Activated T-helper 17 cell treated with anti-CD3 and anti-CD28 coated beads, Interleukin-2, amount 50 U/mL, for 72 hours (primary cell): ENCODE measurements at regions not wholly inside any gene's neighbourhood (a gene's known extent, or its start where the extent isn't known, plus 50 kb on each side); places are given as distances from the start of the nearest gene placed in this dataset.

Experiments
- ATAC-seq: fragments of 150-1000 bp; cut with Tn5 transposase; replicated peaks from 2 replicates; pipeline ENCODE4 v1.10.0; 2021; ENCODE audit warnings: mild to moderate bottlenecking, moderate library complexity
- H3K27ac Mint-ChIP-seq: one replicate; pipeline ENCODE4 v1.8.0; 2022; ENCODE audit warnings: mixed read lengths
- H3K27me3 Mint-ChIP-seq: one replicate; pipeline ENCODE4 v1.8.0; 2022; ENCODE audit warnings: mixed read lengths
- H3K36me3 Mint-ChIP-seq: one replicate; pipeline ENCODE4 v1.8.0; 2022; ENCODE audit warnings: low read depth, mild to moderate bottlenecking, mixed read lengths
- H3K4me1 Mint-ChIP-seq: one replicate; pipeline ENCODE4 v1.8.0; 2022; ENCODE audit warnings: mixed read lengths
- H3K4me3 Mint-ChIP-seq: one replicate; pipeline ENCODE4 v1.8.0; 2022; ENCODE audit warnings: mild to moderate bottlenecking, mixed read lengths
- H3K9me3 Mint-ChIP-seq: one replicate; pipeline ENCODE4 v1.8.0; 2022; ENCODE audit warnings: mixed read lengths

- Mint-ChIP-seq H3K4me1 (no peaks in the 10 kb centered on the region), H3K4me3 (no peak overlapping the region), H3K9me3 (no peaks in the 10 kb centered on the region), H3K36me3 (no peaks in the 10 kb centered on the region), H3K27ac (no peak overlapping the region), H3K27me3 (peaks cover 3% of the 10 kb centered on the region)
- no peak for ATAC-seq
Observed at GRCh38 chr1:56197946-56198345, 381.4 kb downstream of the PLPP3 start.

- H3K27ac Mint-ChIP-seq: no peak overlapping the region
- peaks cover 2% of the 10 kb centered on the region for H3K27me3 Mint-ChIP-seq
- no peaks in the 10 kb centered on the region for H3K4me1 Mint-ChIP-seq
- ATAC-seq: no peak
- H3K9me3 Mint-ChIP-seq: no peaks in the 10 kb centered on the region
- H3K4me3 Mint-ChIP-seq: no peak overlapping the region
- no peaks in the 10 kb centered on the region for H3K36me3 Mint-ChIP-seq
Observed at GRCh38 chr1:56196839-56197238, 382.5 kb downstream of the PLPP3 start.

- H3K27ac Mint-ChIP-seq: no peak overlapping the region
- H3K36me3 Mint-ChIP-seq: no peaks in the 10 kb centered on the region
- H3K4me1 Mint-ChIP-seq: no peaks in the 10 kb centered on the region
- no peaks in the 10 kb centered on the region for H3K9me3 Mint-ChIP-seq
- no peak for ATAC-seq
- H3K27me3 Mint-ChIP-seq: peaks cover 8% of the 10 kb centered on the region
- H3K4me3 Mint-ChIP-seq: no peak overlapping the region
Observed at GRCh38 chr1:56194701-56195300, 384.6 kb downstream of the PLPP3 start.

DNA sequence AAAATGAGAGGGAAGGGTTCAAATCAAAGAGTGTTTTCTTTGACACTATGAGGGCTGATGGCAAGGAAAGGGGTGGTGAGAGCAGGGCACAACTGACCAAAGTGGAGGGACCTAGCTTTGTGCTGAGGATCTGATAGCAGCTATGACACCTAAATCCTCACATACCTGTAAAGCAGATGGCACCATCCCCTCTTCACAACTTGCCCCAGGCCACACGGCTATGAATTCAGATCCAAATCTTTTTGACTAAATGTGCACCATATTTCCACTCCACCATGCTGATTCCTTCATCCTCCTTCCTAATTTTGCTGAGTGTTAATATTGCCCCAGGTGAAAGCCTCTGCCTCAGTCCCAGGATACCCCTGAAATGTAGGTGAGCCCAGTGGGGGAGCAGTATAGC, 385.7 kb downstream of the PLPP3 start:
- no peaks in the 10 kb centered on the region for H3K36me3 Mint-ChIP-seq
- no peaks in the 10 kb centered on the region for H3K9me3 Mint-ChIP-seq
- no peaks in the 10 kb centered on the region for H3K4me1 Mint-ChIP-seq
- no peak overlapping the region for H3K27ac Mint-ChIP-seq
- peaks cover 8% of the 10 kb centered on the region for H3K27me3 Mint-ChIP-seq
- no peak overlapping the region for H3K4me3 Mint-ChIP-seq
- no peak for ATAC-seq

DNA sequence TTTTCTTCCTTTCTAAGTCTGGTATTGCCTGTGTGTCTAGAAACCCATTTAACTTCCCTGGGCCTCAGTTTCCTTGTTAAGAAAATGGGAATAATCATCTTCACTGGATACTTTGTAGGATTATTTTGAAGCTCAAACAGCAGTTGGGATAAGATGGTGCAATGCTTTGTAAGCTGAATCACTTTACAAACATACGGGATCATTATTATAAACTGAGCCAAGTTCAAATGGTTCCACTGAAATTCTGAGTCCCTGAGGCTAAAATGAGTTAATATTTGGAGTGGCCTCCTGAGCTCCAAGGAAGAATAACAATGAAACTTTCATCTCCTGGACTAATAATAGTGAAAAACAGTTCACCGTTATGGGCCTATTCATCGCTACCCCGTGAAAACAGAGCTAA, 388.0 kb downstream of the PLPP3 start:
- no peak for ATAC-seq
- H3K4me1 Mint-ChIP-seq: no peaks in the 10 kb centered on the region
- no peak overlapping the region for H3K4me3 Mint-ChIP-seq
- no peak overlapping the region for H3K27ac Mint-ChIP-seq
- H3K36me3 Mint-ChIP-seq: no peaks in the 10 kb centered on the region
- peaks cover 8% of the 10 kb centered on the region for H3K27me3 Mint-ChIP-seq
- H3K9me3 Mint-ChIP-seq: no peaks in the 10 kb centered on the region

GRCh38 chr1:56190806-56191365, 388.5 kb downstream of the PLPP3 start:
- no peaks in the 10 kb centered on the region for H3K36me3 Mint-ChIP-seq
- no peak for ATAC-seq
- H3K4me1 Mint-ChIP-seq: no peaks in the 10 kb centered on the region
- H3K27ac Mint-ChIP-seq: no peak overlapping the region
- H3K27me3 Mint-ChIP-seq: peaks cover 8% of the 10 kb centered on the region
- no peak overlapping the region for H3K4me3 Mint-ChIP-seq
- H3K9me3 Mint-ChIP-seq: no peaks in the 10 kb centered on the region

- H3K36me3 Mint-ChIP-seq: no peaks in the 10 kb centered on the region
- H3K27ac Mint-ChIP-seq: no peak overlapping the region
- H3K27me3 Mint-ChIP-seq: peaks cover 8% of the 10 kb centered on the region
- ATAC-seq: no peak
- no peaks in the 10 kb centered on the region for H3K4me1 Mint-ChIP-seq
- no peak overlapping the region for H3K4me3 Mint-ChIP-seq
- H3K9me3 Mint-ChIP-seq: no peaks in the 10 kb centered on the region
Observed at GRCh38 chr1:56189946-56190805, 389.2 kb downstream of the PLPP3 start.

- H3K4me3 Mint-ChIP-seq: no peak overlapping the region
- H3K4me1 Mint-ChIP-seq: no peaks in the 10 kb centered on the region
- no peaks in the 10 kb centered on the region for H3K36me3 Mint-ChIP-seq
- H3K27me3 Mint-ChIP-seq: peaks cover 8% of the 10 kb centered on the region
- H3K27ac Mint-ChIP-seq: no peak overlapping the region
- ATAC-seq: no peak
- H3K9me3 Mint-ChIP-seq: no peaks in the 10 kb centered on the region
Observed at GRCh38 chr1:56189454-56189853, 389.9 kb downstream of the PLPP3 start.

- H3K4me3 Mint-ChIP-seq: no peak overlapping the region
- H3K4me1 Mint-ChIP-seq: no peaks in the 10 kb centered on the region
- no peaks in the 10 kb centered on the region for H3K9me3 Mint-ChIP-seq
- no peaks in the 10 kb centered on the region for H3K36me3 Mint-ChIP-seq
- H3K27me3 Mint-ChIP-seq: peaks cover 8% of the 10 kb centered on the region
- no peak overlapping the region for H3K27ac Mint-ChIP-seq
- ATAC-seq: no peak
Observed at GRCh38 chr1:56188855-56189254, 390.5 kb downstream of the PLPP3 start.

- ATAC-seq: no peak
- no peaks in the 10 kb centered on the region for H3K36me3 Mint-ChIP-seq
- no peaks in the 10 kb centered on the region for H3K4me1 Mint-ChIP-seq
- no peaks in the 10 kb centered on the region for H3K9me3 Mint-ChIP-seq
- H3K4me3 Mint-ChIP-seq: no peak overlapping the region
- H3K27ac Mint-ChIP-seq: no peak overlapping the region
- H3K27me3 Mint-ChIP-seq: peaks cover 8% of the 10 kb centered on the region
Observed at GRCh38 chr1:56188221-56188620, 391.1 kb downstream of the PLPP3 start.

GRCh38 chr1:56187405-56187804, 392.0 kb downstream of the PLPP3 start:
- ATAC-seq: no peak
- Mint-ChIP-seq H3K4me1 (no peaks in the 10 kb centered on the region), H3K27ac (no peak overlapping the region), H3K9me3 (no peaks in the 10 kb centered on the region), H3K36me3 (no peaks in the 10 kb centered on the region), H3K27me3 (peaks cover 8% of the 10 kb centered on the region), H3K4me3 (no peak overlapping the region)

- Mint-ChIP-seq H3K27me3 (peaks cover 3% of the 10 kb centered on the region), H3K4me1 (no peaks in the 10 kb centered on the region), H3K4me3 (no peak overlapping the region), H3K9me3 (no peaks in the 10 kb centered on the region), H3K27ac (no peak overlapping the region), H3K36me3 (no peaks in the 10 kb centered on the region)
- no peak for ATAC-seq
Observed at GRCh38 chr1:56185493-56185892, 393.9 kb downstream of the PLPP3 start.

DNA sequence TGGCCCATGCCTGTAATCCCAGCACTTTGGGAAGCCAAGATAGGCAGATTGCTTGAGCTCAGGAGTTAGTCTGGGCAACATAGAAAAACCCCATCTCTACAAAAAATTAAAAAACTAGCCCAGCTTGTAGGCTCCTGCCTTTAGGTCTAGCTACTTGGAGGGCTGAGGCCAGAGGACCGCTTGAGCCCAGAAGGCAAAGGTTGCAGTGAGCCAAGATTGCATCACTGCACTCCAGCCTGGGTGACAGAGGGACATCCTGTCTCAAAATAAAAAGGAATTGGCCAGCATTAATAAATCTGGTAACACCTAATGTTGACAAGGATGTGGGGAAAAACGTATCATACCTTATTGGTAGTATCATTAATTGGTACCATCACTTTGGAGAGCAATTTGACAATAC, 396.2 kb downstream of the PLPP3 start:
- no peak overlapping the region for H3K27ac Mint-ChIP-seq
- H3K4me3 Mint-ChIP-seq: no peak overlapping the region
- H3K27me3 Mint-ChIP-seq: peaks cover 3% of the 10 kb centered on the region
- no peaks in the 10 kb centered on the region for H3K36me3 Mint-ChIP-seq
- no peaks in the 10 kb centered on the region for H3K4me1 Mint-ChIP-seq
- ATAC-seq: no peak
- H3K9me3 Mint-ChIP-seq: no peaks in the 10 kb centered on the region

- no peaks in the 10 kb centered on the region for H3K9me3 Mint-ChIP-seq
- no peaks in the 10 kb centered on the region for H3K4me1 Mint-ChIP-seq
- no peak for ATAC-seq
- H3K27me3 Mint-ChIP-seq: peaks cover 3% of the 10 kb centered on the region
- no peak overlapping the region for H3K4me3 Mint-ChIP-seq
- no peak overlapping the region for H3K27ac Mint-ChIP-seq
- no peaks in the 10 kb centered on the region for H3K36me3 Mint-ChIP-seq
Observed at GRCh38 chr1:56180520-56181190, 398.7 kb downstream of the PLPP3 start.

DNA sequence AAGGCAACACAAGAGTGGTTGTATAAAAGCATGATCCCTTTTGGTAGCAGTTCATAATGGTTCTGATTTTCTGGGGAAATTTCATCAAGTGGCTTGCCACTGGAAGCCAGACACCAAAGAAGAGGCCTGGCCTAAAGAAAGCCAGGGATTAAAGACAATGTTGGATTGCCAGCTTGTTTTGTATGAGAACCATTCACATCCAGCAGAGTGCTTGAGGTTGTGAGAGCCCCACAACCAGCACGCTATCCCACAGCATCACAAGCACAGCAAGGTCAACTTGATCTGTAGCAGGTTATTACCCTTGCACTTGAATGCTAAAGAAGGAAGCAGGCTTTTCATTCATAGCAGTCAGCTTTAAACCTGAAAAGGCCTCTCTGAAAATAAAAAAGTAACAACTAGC, 399.8 kb downstream of the PLPP3 start:
- Mint-ChIP-seq H3K4me3 (no peak overlapping the region), H3K27ac (no peak overlapping the region), H3K4me1 (no peaks in the 10 kb centered on the region), H3K9me3 (peaks cover under 1% of the 10 kb centered on the region), H3K36me3 (no peaks in the 10 kb centered on the region), H3K27me3 (peaks cover 3% of the 10 kb centered on the region)
- no peak for ATAC-seq
